Neural progenitor cell (in vitro differentiated cells): ENCODE measurements at regions not wholly inside any gene's neighbourhood (a gene's known extent, or its start where the extent isn't known, plus 50 kb on each side); places are given as distances from the start of the nearest gene placed in this dataset.

Source experiments
- CTCF ChIP-seq: fragments of 200-600 bp; sonication (generic); IDR thresholded peaks from 2 replicates; pipeline ENCODE4 v1.5.1; 2017; ENCODE audit warnings: antibody characterized with exemption, mild to moderate bottlenecking
- EZH2 ChIP-seq: fragments of 200-600 bp; sonication (generic); IDR thresholded peaks from 2 replicates; pipeline ENCODE4 v1.6.1; 2017; ENCODE audit warnings: antibody characterized with exemption, mild to moderate bottlenecking, moderate library complexity

GRCh38 chr5:92627186-92627585, 953.8 kb downstream of the NR2F1-AS1 start:
- TF ChIP-seq CTCF (no peak), EZH2 (no peak)
